ENCODE measurements at regions not wholly inside any gene's neighbourhood (a gene's known extent, or its start where the extent isn't known, plus 50 kb on each side); places are given as distances from the start of the nearest gene placed in this dataset.

GRCh38 chr2:241985986-241986329 lies 116.4 kb downstream of the RTP5 start:
- no peak for DNase-seq (ENCODE audit: extremely low spot score)
- TF ChIP-seq TARDBP (IDR thresholded peaks at IDR 0.05) (no peak), SP1 (IDR thresholded peaks at IDR 0.05) (no peak), ARNT (IDR thresholded peaks at IDR 0.05) (no peak)
- ChIA-PET POLR2A (no interaction called here), CTCF (no interaction called here)

- CTCF ChIA-PET, result no interaction called here
- DNase-seq (ENCODE audit: extremely low spot score), result no peak
- TF ChIP-seq SUZ12 (IDR thresholded peaks at IDR 0.05), result no peak
- no peak for TF ChIP-seq HDGF (IDR thresholded peaks at IDR 0.05; ENCODE audit: borderline replicate concordance)
- TF ChIP-seq PKNOX1 (IDR thresholded peaks at IDR 0.05), result no peak
- TF ChIP-seq FOXA1 (IDR thresholded peaks at IDR 0.05), result no peak
- TF ChIP-seq NFRKB (IDR thresholded peaks at IDR 0.05), result no peak
- no peak for TF ChIP-seq ARNT (IDR thresholded peaks at IDR 0.05)
- TF ChIP-seq ELF4 (IDR thresholded peaks at IDR 0.05), result no peak
- no peak for TF ChIP-seq FOXK2 (IDR thresholded peaks at IDR 0.05)
- no peak for TF ChIP-seq L3MBTL2 (conservative IDR thresholded peaks at IDR 0.05)
- no peak for TF ChIP-seq TARDBP (IDR thresholded peaks at IDR 0.05)
- TF ChIP-seq ZNF384 (IDR thresholded peaks at IDR 0.05), result no peak
- no peak for TF ChIP-seq SP1 (IDR thresholded peaks at IDR 0.05)
- TF ChIP-seq LEF1 (IDR thresholded peaks at IDR 0.05; ENCODE audit: borderline replicate concordance), result no peak
- no peak for TF ChIP-seq BHLHE40 (IDR thresholded peaks at IDR 0.05; ENCODE audit: borderline replicate concordance)
- no peak for TF ChIP-seq CTBP1 (IDR thresholded peaks at IDR 0.05; ENCODE audit: borderline replicate concordance)
- TF ChIP-seq FOXM1 (IDR thresholded peaks at IDR 0.05; ENCODE audit: borderline replicate concordance), result no peak
- POLR2A ChIA-PET, result no interaction called here
These were observed 117.5 kb downstream of the RTP5 start for GRCh38 chr2:241986836-241987641.

GRCh38 chr2:241987726-241988125 lies 118.2 kb downstream of the RTP5 start:
- no peak for DNase-seq (ENCODE audit: extremely low spot score)
- ChIA-PET CTCF (no interaction called here), POLR2A (no interaction called here)
- TF ChIP-seq NFRKB (IDR thresholded peaks at IDR 0.05) (no peak), SUZ12 (IDR thresholded peaks at IDR 0.05) (no peak), FOXA1 (IDR thresholded peaks at IDR 0.05) (no peak), L3MBTL2 (conservative IDR thresholded peaks at IDR 0.05) (no peak), FOXM1 (IDR thresholded peaks at IDR 0.05; ENCODE audit: borderline replicate concordance) (no peak), SP1 (IDR thresholded peaks at IDR 0.05) (no peak), ELF4 (IDR thresholded peaks at IDR 0.05) (no peak), LEF1 (IDR thresholded peaks at IDR 0.05; ENCODE audit: borderline replicate concordance) (no peak), ARNT (IDR thresholded peaks at IDR 0.05) (no peak), TARDBP (IDR thresholded peaks at IDR 0.05) (no peak), FOXK2 (IDR thresholded peaks at IDR 0.05) (no peak), PKNOX1 (IDR thresholded peaks at IDR 0.05) (no peak), BHLHE40 (IDR thresholded peaks at IDR 0.05; ENCODE audit: borderline replicate concordance) (no peak), ZNF384 (IDR thresholded peaks at IDR 0.05) (no peak), HDGF (IDR thresholded peaks at IDR 0.05; ENCODE audit: borderline replicate concordance) (no peak), CTBP1 (IDR thresholded peaks at IDR 0.05; ENCODE audit: borderline replicate concordance) (no peak)

- no peak for TF ChIP-seq BHLHE40 (IDR thresholded peaks at IDR 0.05; ENCODE audit: borderline replicate concordance)
- CTCF ChIA-PET, result no interaction called here
- POLR2A ChIA-PET, result no interaction called here
- DNase-seq (ENCODE audit: extremely low spot score), result no peak
These were observed 118.6 kb downstream of the RTP5 start for GRCh38 chr2:241988146-241988545.

GRCh38 chr2:241989074-241989473 lies 119.5 kb downstream of the RTP5 start:
- TF ChIP-seq LEF1 (IDR thresholded peaks at IDR 0.05; ENCODE audit: borderline replicate concordance) (no peak), FOXK2 (IDR thresholded peaks at IDR 0.05) (no peak), NFRKB (IDR thresholded peaks at IDR 0.05) (no peak), HDGF (IDR thresholded peaks at IDR 0.05; ENCODE audit: borderline replicate concordance) (no peak), TARDBP (IDR thresholded peaks at IDR 0.05) (no peak), BHLHE40 (IDR thresholded peaks at IDR 0.05; ENCODE audit: borderline replicate concordance) (no peak), L3MBTL2 (conservative IDR thresholded peaks at IDR 0.05) (no peak), ZNF384 (IDR thresholded peaks at IDR 0.05) (no peak), ARNT (IDR thresholded peaks at IDR 0.05) (no peak), PKNOX1 (IDR thresholded peaks at IDR 0.05) (no peak), FOXA1 (IDR thresholded peaks at IDR 0.05) (no peak), SP1 (IDR thresholded peaks at IDR 0.05) (no peak)
- POLR2A ChIA-PET, result no interaction called here
- CTCF ChIA-PET, result no interaction called here
- no peak for DNase-seq (ENCODE audit: extremely low spot score)

GRCh38 chr2:241990466-241990865 lies 120.9 kb downstream of the RTP5 start:
- ChIA-PET CTCF (no interaction called here), POLR2A (no interaction called here)
- DNase-seq (ENCODE audit: extremely low spot score), result no peak
- TF ChIP-seq CTBP1 (IDR thresholded peaks at IDR 0.05; ENCODE audit: borderline replicate concordance) (no peak), SUZ12 (IDR thresholded peaks at IDR 0.05) (no peak), FOXA1 (IDR thresholded peaks at IDR 0.05) (no peak), FOXK2 (IDR thresholded peaks at IDR 0.05) (no peak), PKNOX1 (IDR thresholded peaks at IDR 0.05) (no peak), SP1 (IDR thresholded peaks at IDR 0.05) (no peak), L3MBTL2 (conservative IDR thresholded peaks at IDR 0.05) (no peak), FOXM1 (IDR thresholded peaks at IDR 0.05; ENCODE audit: borderline replicate concordance) (no peak), BHLHE40 (IDR thresholded peaks at IDR 0.05; ENCODE audit: borderline replicate concordance) (no peak), ZNF384 (IDR thresholded peaks at IDR 0.05) (no peak), NFRKB (IDR thresholded peaks at IDR 0.05) (no peak), ARNT (IDR thresholded peaks at IDR 0.05) (no peak), LEF1 (IDR thresholded peaks at IDR 0.05; ENCODE audit: borderline replicate concordance) (no peak), TARDBP (IDR thresholded peaks at IDR 0.05) (no peak)

Data from HEK293T (cell line).